Testis (tissue), 2 donors: ENCODE measurements at regions not wholly inside any gene's neighbourhood (a gene's known extent, or its start where the extent isn't known, plus 50 kb on each side); places are given as distances from the start of the nearest gene placed in this dataset.

ENCODE experiments used
- POLR2A ChIP-seq: fragments of 450-650 bp; IDR thresholded peaks from one replicate; pipeline ENCODE4 v1.6.1; 2017; ENCODE audit warnings: antibody characterized with exemption, mild to moderate bottlenecking, moderate library complexity
- TF ChIP-seq, protein P1 (sequence below), 3 experiments: fragments of 450-650 bp in 2 of 3; fragments of 200-600 bp in 1 of 3; sonication (generic) in 1 of 3; IDR thresholded peaks; one replicate each; pipeline ENCODE4 v1.5.1; 2016 to 2019; ENCODE audit warnings: antibody characterized with exemption in 3 of 3, mild to moderate bottlenecking in 2 of 3, moderate library complexity in 1 of 3

- TF ChIP-seq, protein P1, sequence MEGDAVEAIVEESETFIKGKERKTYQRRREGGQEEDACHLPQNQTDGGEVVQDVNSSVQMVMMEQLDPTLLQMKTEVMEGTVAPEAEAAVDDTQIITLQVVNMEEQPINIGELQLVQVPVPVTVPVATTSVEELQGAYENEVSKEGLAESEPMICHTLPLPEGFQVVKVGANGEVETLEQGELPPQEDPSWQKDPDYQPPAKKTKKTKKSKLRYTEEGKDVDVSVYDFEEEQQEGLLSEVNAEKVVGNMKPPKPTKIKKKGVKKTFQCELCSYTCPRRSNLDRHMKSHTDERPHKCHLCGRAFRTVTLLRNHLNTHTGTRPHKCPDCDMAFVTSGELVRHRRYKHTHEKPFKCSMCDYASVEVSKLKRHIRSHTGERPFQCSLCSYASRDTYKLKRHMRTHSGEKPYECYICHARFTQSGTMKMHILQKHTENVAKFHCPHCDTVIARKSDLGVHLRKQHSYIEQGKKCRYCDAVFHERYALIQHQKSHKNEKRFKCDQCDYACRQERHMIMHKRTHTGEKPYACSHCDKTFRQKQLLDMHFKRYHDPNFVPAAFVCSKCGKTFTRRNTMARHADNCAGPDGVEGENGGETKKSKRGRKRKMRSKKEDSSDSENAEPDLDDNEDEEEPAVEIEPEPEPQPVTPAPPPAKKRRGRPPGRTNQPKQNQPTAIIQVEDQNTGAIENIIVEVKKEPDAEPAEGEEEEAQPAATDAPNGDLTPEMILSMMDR (IDR thresholded peaks at IDR 0.05), result no peak
- TF ChIP-seq POLR2A, result no peak
These were observed 184.3 kb downstream of the UBE2E3 start for GRCh38 chr2:181164699-181165098.
